Stimulated activated CD8-positive, alpha-beta memory T cell treated with anti-CD3 and anti-CD28 coated beads, Interleukin-15, amount 100 ng/mL, for 24 hours (primary cell): ENCODE measurements at regions not wholly inside any gene's neighbourhood (a gene's known extent, or its start where the extent isn't known, plus 50 kb on each side); places are given as distances from the start of the nearest gene placed in this dataset.

Source experiments
- DNase-seq: peaks from one replicate; pipeline ENCODE4 v3.0.0-alpha.2; 2020; ENCODE audit warnings: low read depth

GRCh38 chr12:125193376-125194152 lies 128.3 kb downstream of the AACS start:
- no peak for DNase-seq

GRCh38 chr12:125194163-125194773 lies 129.0 kb downstream of the AACS start:
- DNase-seq: no peak

- no peak for DNase-seq
These were observed 129.8 kb downstream of the AACS start for GRCh38 chr12:125194987-125195386.

GRCh38 chr12:125197326-125197725 lies 132.1 kb downstream of the AACS start:
- DNase-seq: no peak

GRCh38 chr12:125198652-125199051 lies 133.4 kb downstream of the AACS start:
- DNase-seq: no peak

- no peak for DNase-seq
These were observed 135.9 kb downstream of the AACS start for GRCh38 chr12:125201090-125201489.

- DNase-seq: no peak
These were observed 136.7 kb downstream of the AACS start for GRCh38 chr12:125201940-125202339.

- DNase-seq: no peak
These were observed 137.2 kb downstream of the AACS start for GRCh38 chr12:125202421-125202820.

GRCh38 chr12:125203145-125203765 lies 138.0 kb downstream of the AACS start:
- DNase-seq: no peak

GRCh38 chr12:125205386-125205785 lies 140.2 kb downstream of the AACS start:
- no peak for DNase-seq

GRCh38 chr12:125206711-125207110 lies 141.5 kb downstream of the AACS start:
- DNase-seq: no peak

- DNase-seq: no peak
These were observed 143.1 kb downstream of the AACS start for GRCh38 chr12:125208334-125208733.

GRCh38 chr12:125208942-125209341 lies 143.7 kb downstream of the AACS start:
- no peak for DNase-seq

- no peak for DNase-seq
These were observed 145.0 kb downstream of the AACS start for GRCh38 chr12:125210104-125210755.

- DNase-seq: no peak
These were observed 146.2 kb downstream of the AACS start for GRCh38 chr12:125211464-125211863.

GRCh38 chr12:125214289-125214688 lies 149.1 kb downstream of the AACS start:
- DNase-seq: no peak

- DNase-seq: no peak
These were observed 151.5 kb downstream of the AACS start for GRCh38 chr12:125216756-125217155.

- DNase-seq: no peak
These were observed 152.1 kb downstream of the AACS start for GRCh38 chr12:125217308-125217707.

GRCh38 chr12:125218952-125219351 lies 153.7 kb downstream of the AACS start:
- no peak for DNase-seq

- no peak for DNase-seq
These were observed 155.4 kb downstream of the AACS start for GRCh38 chr12:125220404-125221273.

- DNase-seq: no peak
These were observed 156.4 kb downstream of the AACS start for GRCh38 chr12:125221602-125222001.

- DNase-seq: no peak
These were observed 157.6 kb downstream of the AACS start for GRCh38 chr12:125222876-125223275.
